Kidney epithelial cell (primary cell): ENCODE measurements at regions not wholly inside any gene's neighbourhood (a gene's known extent, or its start where the extent isn't known, plus 50 kb on each side); places are given as distances from the start of the nearest gene placed in this dataset.
"Not testable (repeated sequence)": the region's sequence is repeated elsewhere in the genome, so short reads cannot be mapped to it uniquely, and the experiment has no call there.

Experiments used
- DNase-seq: peaks from one replicate; pipeline ENCODE4 v3.0.0-alpha.2; 2010; ENCODE audit warnings: low read depth
- H3K27me3 ChIP-seq: 2 replicates; pipeline ENCODE4 v1.6.0; 2011; ENCODE audit warnings: low read length; ENCODE audit not compliant: control insufficient read depth, insufficient read depth
- H3K36me3 ChIP-seq: 2 replicates; pipeline ENCODE4 v1.5.1; 2011; ENCODE audit warnings: low read length; ENCODE audit not compliant: control insufficient read depth, insufficient read depth
- H3K4me3 ChIP-seq: 2 replicates; pipeline ENCODE4 v1.5.1; 2011; ENCODE audit warnings: low read depth, mild to moderate bottlenecking, control low read depth, low read length
- TF ChIP-seq, protein P1 (sequence below): IDR thresholded peaks from 2 replicates; pipeline ENCODE4 v1.5.1; 2011; ENCODE audit warnings: mild to moderate bottlenecking, moderate library complexity, low read length, control low read depth, inconsistent platforms; ENCODE audit not compliant: insufficient read depth, poor library complexity, severe bottlenecking

DNA sequence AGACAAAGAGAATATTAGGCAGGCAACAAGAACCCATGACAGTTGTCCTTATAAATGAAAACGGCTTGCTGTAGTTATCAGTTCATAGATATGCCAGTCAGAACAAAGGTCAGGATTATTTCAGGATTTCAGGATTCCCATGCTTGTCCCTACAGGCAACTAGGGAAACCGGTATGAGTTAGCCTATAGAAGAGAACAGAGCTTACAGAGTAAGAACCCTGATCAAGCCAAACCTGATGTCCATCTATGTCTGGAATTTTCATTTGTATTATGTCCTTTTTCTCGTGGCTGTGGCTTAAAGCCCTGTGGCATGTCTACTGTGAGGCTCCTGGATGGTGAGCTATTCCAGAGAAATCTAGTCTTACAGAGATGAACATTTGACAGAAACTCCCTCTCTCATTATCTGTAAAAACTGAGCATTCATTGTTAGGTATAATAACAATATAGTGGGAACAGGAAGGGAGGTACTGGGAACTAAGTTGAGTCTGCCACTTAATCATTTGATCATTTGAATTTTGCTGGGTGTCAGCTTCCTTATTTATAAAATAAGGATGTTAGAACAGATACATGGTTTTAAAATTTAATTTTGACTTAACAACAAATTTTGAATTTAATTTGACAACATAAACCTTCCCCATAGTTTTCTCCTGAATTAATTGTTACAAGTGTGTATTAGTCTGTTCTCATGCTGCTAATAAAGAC lies 129.5 kb upstream of the KLF3 start:
- no peak overlapping the region for H3K4me3 ChIP-seq
- no peaks in the 10 kb centered on the region for H3K36me3 ChIP-seq
- no peaks in the 10 kb centered on the region for H3K27me3 ChIP-seq
- TF ChIP-seq, protein P1, sequence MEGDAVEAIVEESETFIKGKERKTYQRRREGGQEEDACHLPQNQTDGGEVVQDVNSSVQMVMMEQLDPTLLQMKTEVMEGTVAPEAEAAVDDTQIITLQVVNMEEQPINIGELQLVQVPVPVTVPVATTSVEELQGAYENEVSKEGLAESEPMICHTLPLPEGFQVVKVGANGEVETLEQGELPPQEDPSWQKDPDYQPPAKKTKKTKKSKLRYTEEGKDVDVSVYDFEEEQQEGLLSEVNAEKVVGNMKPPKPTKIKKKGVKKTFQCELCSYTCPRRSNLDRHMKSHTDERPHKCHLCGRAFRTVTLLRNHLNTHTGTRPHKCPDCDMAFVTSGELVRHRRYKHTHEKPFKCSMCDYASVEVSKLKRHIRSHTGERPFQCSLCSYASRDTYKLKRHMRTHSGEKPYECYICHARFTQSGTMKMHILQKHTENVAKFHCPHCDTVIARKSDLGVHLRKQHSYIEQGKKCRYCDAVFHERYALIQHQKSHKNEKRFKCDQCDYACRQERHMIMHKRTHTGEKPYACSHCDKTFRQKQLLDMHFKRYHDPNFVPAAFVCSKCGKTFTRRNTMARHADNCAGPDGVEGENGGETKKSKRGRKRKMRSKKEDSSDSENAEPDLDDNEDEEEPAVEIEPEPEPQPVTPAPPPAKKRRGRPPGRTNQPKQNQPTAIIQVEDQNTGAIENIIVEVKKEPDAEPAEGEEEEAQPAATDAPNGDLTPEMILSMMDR = no peak
- DNase-seq = no peak

GRCh38 chr4:38535071-38535470 lies 128.9 kb upstream of the KLF3 start:
- not testable (repeated sequence) for H3K36me3 ChIP-seq, H3K4me3 ChIP-seq, DNase-seq, H3K27me3 ChIP-seq

- no peaks in the 10 kb centered on the region for H3K36me3 ChIP-seq
- no peaks in the 10 kb centered on the region for H3K27me3 ChIP-seq
- no peak overlapping the region for H3K4me3 ChIP-seq
- DNase-seq = no peak
- TF ChIP-seq, protein P1 = no peak
Observed at GRCh38 chr4:38535717-38536116, 128.3 kb upstream of the KLF3 start.

DNA sequence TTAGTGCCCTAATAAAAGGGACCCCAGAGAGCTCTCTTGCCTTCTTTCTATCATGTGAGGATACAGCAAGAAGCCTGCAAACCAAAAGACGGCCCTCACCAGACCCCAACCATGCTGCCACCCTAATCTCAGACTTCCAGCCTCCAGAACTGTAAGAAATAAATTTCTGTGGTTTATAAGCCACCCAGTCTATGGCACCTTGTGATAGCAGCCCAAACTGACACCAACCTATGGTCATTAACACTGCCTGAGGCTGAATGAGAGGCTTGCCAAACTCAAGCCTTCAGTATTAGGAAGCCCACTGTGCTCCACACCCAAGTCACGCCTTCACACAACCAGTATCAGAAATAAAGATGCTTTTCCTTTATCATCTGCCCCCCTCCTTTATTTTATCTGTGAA lies 127.3 kb upstream of the KLF3 start:
- DNase-seq = no peak
- H3K4me3 ChIP-seq = no peak overlapping the region
- no peaks in the 10 kb centered on the region for H3K36me3 ChIP-seq
- TF ChIP-seq, protein P1 = no peak
- H3K27me3 ChIP-seq = no peaks in the 10 kb centered on the region

- H3K4me3 ChIP-seq = no peak overlapping the region
- no peaks in the 10 kb centered on the region for H3K36me3 ChIP-seq
- no peaks in the 10 kb centered on the region for H3K27me3 ChIP-seq
- no peak for DNase-seq
- TF ChIP-seq, protein P1 = no peak
Observed at GRCh38 chr4:38537666-38538065, 126.3 kb upstream of the KLF3 start.

DNA sequence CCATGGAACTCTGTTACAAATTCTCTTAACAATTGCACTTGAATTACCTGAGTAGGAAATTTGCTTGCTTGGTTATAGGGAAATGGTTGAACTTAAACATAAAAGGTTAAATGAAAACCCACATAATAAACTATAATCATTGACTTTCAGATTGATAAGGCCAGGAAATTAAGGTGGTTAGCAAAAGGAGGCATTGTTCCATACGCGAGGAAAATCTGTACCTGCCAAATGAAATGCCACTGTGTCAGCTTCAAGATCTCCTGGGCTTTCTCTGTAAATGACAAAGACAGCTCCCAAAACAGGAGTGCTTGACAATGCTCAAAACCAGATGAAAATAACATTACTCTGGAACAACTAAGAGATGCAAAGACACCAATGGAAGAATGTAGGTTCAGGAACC lies 125.5 kb upstream of the KLF3 start:
- no peak overlapping the region for H3K4me3 ChIP-seq
- no peaks in the 10 kb centered on the region for H3K27me3 ChIP-seq
- DNase-seq = no peak
- no peaks in the 10 kb centered on the region for H3K36me3 ChIP-seq
- TF ChIP-seq, protein P1 = no peak
